Suprapubic skin (tissue), 4 donors: ENCODE measurements at regions not wholly inside any gene's neighbourhood (a gene's known extent, or its start where the extent isn't known, plus 50 kb on each side); places are given as distances from the start of the nearest gene placed in this dataset.

Source experiments
- CTCF ChIP-seq, 2 donors: fragments of 200-600 bp in 1 of 2; fragments of 450-650 bp in 1 of 2; sonication (generic) in 1 of 2; IDR thresholded peaks; one replicate each; pipeline ENCODE4 v1.5.1; 2016 to 2019; ENCODE audit warnings: antibody characterized with exemption in 2 of 2, mild to moderate bottlenecking in 1 of 2, moderate library complexity in 1 of 2
- EP300 ChIP-seq: sonication (generic); formaldehyde crosslinking; IDR thresholded peaks from one replicate; pipeline ENCODE4 v1.6.1; 2017; ENCODE audit warnings: antibody characterized with exemption
- POLR2A ChIP-seq, 2 donors: fragments of 450-650 bp; IDR thresholded peaks; one replicate each; pipeline ENCODE4 v1.6.1; 2017; ENCODE audit warnings: antibody characterized with exemption in 2 of 2, mild to moderate bottlenecking in 2 of 2, moderate library complexity in 2 of 2
- POLR2AphosphoS5 ChIP-seq, 3 donors: sonication (generic); formaldehyde crosslinking; IDR thresholded peaks; one replicate each; pipeline ENCODE4 v1.6.1; 2017; ENCODE audit warnings: antibody characterized with exemption in 3 of 3

GRCh38 chr12:94001691-94002090 lies 146.7 kb upstream of the PLXNC1 start:
- TF ChIP-seq CTCF (IDR thresholded peaks at IDR 0.05) = no peak
- no peak for TF ChIP-seq POLR2A (IDR thresholded peaks at IDR 0.05)
- no peak for TF ChIP-seq POLR2AphosphoS5 (IDR thresholded peaks at IDR 0.05)
- TF ChIP-seq EP300 = no peak
